EL (cell line): ENCODE measurements at regions not wholly inside any gene's neighbourhood (a gene's known extent, or its start where the extent isn't known, plus 50 kb on each side); places are given as distances from the start of the nearest gene placed in this dataset.
A peak's percentile ranks its signal among the peaks of the same experiment; 100 is the strongest.

Experiments
- DNase-seq: peaks from one replicate; pipeline ENCODE4 v3.0.0-alpha.2; 2016

- peak; percentile 7 for DNase-seq
These were observed 510.5 kb upstream of the CCDC179 start for GRCh38 chr11:23370580-23371275.

GRCh38 chr11:23377909-23378308 lies 517.6 kb upstream of the CCDC179 start:
- DNase-seq = no peak

GRCh38 chr11:23391031-23391430 lies 530.8 kb upstream of the CCDC179 start:
- DNase-seq = no peak

- no peak for DNase-seq
These were observed 537.8 kb upstream of the CCDC179 start for GRCh38 chr11:23398052-23398451.

- no peak for DNase-seq
These were observed 539.7 kb upstream of the CCDC179 start for GRCh38 chr11:23399995-23400394.

- DNase-seq = no peak
These were observed 543.2 kb upstream of the CCDC179 start for GRCh38 chr11:23403210-23404185.

GRCh38 chr11:23404225-23405160 lies 544.2 kb upstream of the CCDC179 start:
- no peak for DNase-seq

- no peak for DNase-seq
These were observed 545.2 kb upstream of the CCDC179 start for GRCh38 chr11:23405350-23405937.

- DNase-seq = no peak
These were observed 546.0 kb upstream of the CCDC179 start for GRCh38 chr11:23406131-23406819.

GRCh38 chr11:23413057-23413456 lies 552.8 kb upstream of the CCDC179 start:
- no peak for DNase-seq

- DNase-seq = peak; percentile 41
These were observed 562.8 kb upstream of the CCDC179 start for GRCh38 chr11:23423104-23423503.

- DNase-seq = no peak
These were observed 563.4 kb upstream of the CCDC179 start for GRCh38 chr11:23423656-23424055.

GRCh38 chr11:23425381-23425780 lies 565.1 kb upstream of the CCDC179 start:
- DNase-seq = no peak

- no peak for DNase-seq
These were observed 569.3 kb upstream of the CCDC179 start for GRCh38 chr11:23429569-23429968.

- DNase-seq = no peak
These were observed 593.2 kb upstream of the CCDC179 start for GRCh38 chr11:23453522-23453921.

GRCh38 chr11:23455321-23455891 lies 595.1 kb upstream of the CCDC179 start:
- no peak for DNase-seq

- DNase-seq = no peak
These were observed 597.4 kb upstream of the CCDC179 start for GRCh38 chr11:23457641-23458040.

- no peak for DNase-seq
These were observed 611.6 kb upstream of the CCDC179 start for GRCh38 chr11:23471878-23472277.

GRCh38 chr11:23473782-23474181 lies 613.5 kb upstream of the CCDC179 start:
- DNase-seq = no peak

GRCh38 chr11:23480736-23481135 lies 620.5 kb upstream of the CCDC179 start:
- DNase-seq = no peak

GRCh38 chr11:23484146-23484545 lies 623.9 kb upstream of the CCDC179 start:
- DNase-seq = peak; percentile 1
